ENCODE measurements at regions not wholly inside any gene's neighbourhood (a gene's known extent, or its start where the extent isn't known, plus 50 kb on each side); places are given as distances from the start of the nearest gene placed in this dataset.

GRCh38 chr6:84508981-84509380 is 255.4 kb downstream of the TBX18 start:
- no peak for TF ChIP-seq CTCF (conservative IDR thresholded peaks at IDR 0.05; ENCODE audit: low read depth, low read length)
- TF ChIP-seq EZH2 (IDR thresholded peaks at IDR 0.05; ENCODE audit: borderline replicate concordance, low read depth, low read length, poor library complexity, severe bottlenecking): no peak

Measured in A673 (cell line).